Ishikawa (cell line): ENCODE measurements at regions not wholly inside any gene's neighbourhood (a gene's known extent, or its start where the extent isn't known, plus 50 kb on each side); places are given as distances from the start of the nearest gene placed in this dataset.

Source experiments
- REST ChIP-seq: IDR thresholded peaks from 2 replicates; pipeline ENCODE4 v1.6.1; 2012; ENCODE audit warnings: low read depth, mild to moderate bottlenecking
- TAF1 ChIP-seq: IDR thresholded peaks from 2 replicates; pipeline ENCODE4 v1.6.1; 2012; ENCODE audit warnings: low read depth, mild to moderate bottlenecking
- ZBTB7A ChIP-seq: IDR thresholded peaks from 2 replicates; pipeline ENCODE4 v1.6.1; 2012; ENCODE audit warnings: low read depth

- TF ChIP-seq TAF1 (no peak), REST (no peak), ZBTB7A (no peak)
These were observed 326.3 kb upstream of the PKN2 start for GRCh38 chr1:88357729-88358128.
